HEK293 (cell line): ENCODE measurements at regions not wholly inside any gene's neighbourhood (a gene's known extent, or its start where the extent isn't known, plus 50 kb on each side); places are given as distances from the start of the nearest gene placed in this dataset.

Experiments used
- GLIS1 ChIP-seq: fragments of 450-650 bp; formaldehyde crosslinking; IDR thresholded peaks from 2 replicates; pipeline ENCODE4 v1.5.1; 2016; ENCODE audit warnings: missing biosample characterization, missing genetic modification characterization
- KLF7 ChIP-seq: fragments of 450-650 bp; formaldehyde crosslinking; IDR thresholded peaks from 2 replicates; pipeline ENCODE4 v1.5.1; 2016; ENCODE audit warnings: missing biosample characterization, missing genetic modification characterization, borderline replicate concordance
- PRDM10 ChIP-seq: fragments of 450-650 bp; formaldehyde crosslinking; IDR thresholded peaks from 2 replicates; pipeline ENCODE4 v1.5.1; 2016; ENCODE audit warnings: missing biosample characterization, missing genetic modification characterization
- ZFP37 ChIP-seq: fragments of 450-650 bp; formaldehyde crosslinking; IDR thresholded peaks from 2 replicates; pipeline ENCODE4 v1.5.1; 2016; ENCODE audit warnings: missing biosample characterization, missing genetic modification characterization
- ZNF311 ChIP-seq: fragments of 450-650 bp; formaldehyde crosslinking; IDR thresholded peaks from 2 replicates; pipeline ENCODE4 v1.5.1; 2017; ENCODE audit warnings: missing biosample characterization, missing genetic modification characterization, borderline replicate concordance

- TF ChIP-seq ZFP37 (tag by site-specific recombination): no peak
- no peak for TF ChIP-seq PRDM10 (tag by site-specific recombination)
- no peak for TF ChIP-seq ZNF311 (tag by site-specific recombination)
- TF ChIP-seq GLIS1 (tag by site-specific recombination): no peak
- no peak for TF ChIP-seq KLF7 (tag by site-specific recombination)
Measured at GRCh38 chr4:79676705-79677104, 268.7 kb upstream of the GK2 start.
